ENCODE measurements at regions not wholly inside any gene's neighbourhood (a gene's known extent, or its start where the extent isn't known, plus 50 kb on each side); places are given as distances from the start of the nearest gene placed in this dataset.

- Histone ChIP-seq H3K4me1 (ENCODE audit: control insufficient read depth in 1 of 2, insufficient read depth in 1 of 2, low read depth in 1 of 2, low read length in 1 of 2) (no peaks in the 10 kb centered on the region), H3K27ac (no peak overlapping the region), H3K27me3 (no peaks in the 10 kb centered on the region), H3K4me3 (ENCODE audit: low read depth in 1 of 2, low read length in 1 of 2) (no peak overlapping the region), H3K9me3 (no peaks in the 10 kb centered on the region), H3K36me3 (no peaks in the 10 kb centered on the region)
- TF ChIP-seq, protein P1, sequence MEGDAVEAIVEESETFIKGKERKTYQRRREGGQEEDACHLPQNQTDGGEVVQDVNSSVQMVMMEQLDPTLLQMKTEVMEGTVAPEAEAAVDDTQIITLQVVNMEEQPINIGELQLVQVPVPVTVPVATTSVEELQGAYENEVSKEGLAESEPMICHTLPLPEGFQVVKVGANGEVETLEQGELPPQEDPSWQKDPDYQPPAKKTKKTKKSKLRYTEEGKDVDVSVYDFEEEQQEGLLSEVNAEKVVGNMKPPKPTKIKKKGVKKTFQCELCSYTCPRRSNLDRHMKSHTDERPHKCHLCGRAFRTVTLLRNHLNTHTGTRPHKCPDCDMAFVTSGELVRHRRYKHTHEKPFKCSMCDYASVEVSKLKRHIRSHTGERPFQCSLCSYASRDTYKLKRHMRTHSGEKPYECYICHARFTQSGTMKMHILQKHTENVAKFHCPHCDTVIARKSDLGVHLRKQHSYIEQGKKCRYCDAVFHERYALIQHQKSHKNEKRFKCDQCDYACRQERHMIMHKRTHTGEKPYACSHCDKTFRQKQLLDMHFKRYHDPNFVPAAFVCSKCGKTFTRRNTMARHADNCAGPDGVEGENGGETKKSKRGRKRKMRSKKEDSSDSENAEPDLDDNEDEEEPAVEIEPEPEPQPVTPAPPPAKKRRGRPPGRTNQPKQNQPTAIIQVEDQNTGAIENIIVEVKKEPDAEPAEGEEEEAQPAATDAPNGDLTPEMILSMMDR (IDR thresholded peaks at IDR 0.05): no peak
Observed at GRCh38 chr7:55278321-55278720, 86.8 kb upstream of the LANCL2 start.

GRCh38 chr7:55279080-55279845 lies 85.9 kb upstream of the LANCL2 start:
- TF ChIP-seq, protein P1 (IDR thresholded peaks at IDR 0.05): no peak
- H3K4me1 ChIP-seq (ENCODE audit: control insufficient read depth in 1 of 2, insufficient read depth in 1 of 2, low read depth in 1 of 2, low read length in 1 of 2): no peaks in the 10 kb centered on the region

GRCh38 chr7:55280031-55280454 lies 85.1 kb upstream of the LANCL2 start:
- Histone ChIP-seq H3K27me3 (peaks cover 9% of the 10 kb centered on the region), H3K4me3 (ENCODE audit: low read depth in 1 of 2, low read length in 1 of 2) (no peak overlapping the region), H3K27ac (no peak overlapping the region), H3K36me3 (no peaks in the 10 kb centered on the region), H3K9me3 (no peaks in the 10 kb centered on the region), H3K4me1 (ENCODE audit: control insufficient read depth in 1 of 2, insufficient read depth in 1 of 2, low read depth in 1 of 2, low read length in 1 of 2) (no peaks in the 10 kb centered on the region)
- TF ChIP-seq, protein P1 (IDR thresholded peaks at IDR 0.05): no peak

More at GRCh38 chr7:55279080-55279845, 85.9 kb upstream of the LANCL2 start:
- peaks cover 9% of the 10 kb centered on the region for H3K27me3 ChIP-seq
- no peak overlapping the region for H3K4me3 ChIP-seq (ENCODE audit: low read depth in 1 of 2, low read length in 1 of 2)
- no peaks in the 10 kb centered on the region for H3K36me3 ChIP-seq
- H3K9me3 ChIP-seq: no peaks in the 10 kb centered on the region
- H3K27ac ChIP-seq: no peak overlapping the region

GRCh38 chr7:55285665-55286064 lies 79.5 kb upstream of the LANCL2 start:
- no peaks in the 10 kb centered on the region for H3K4me1 ChIP-seq (ENCODE audit: control insufficient read depth in 1 of 2, insufficient read depth in 1 of 2, low read depth in 1 of 2, low read length in 1 of 2)
- H3K4me3 ChIP-seq (ENCODE audit: low read depth in 1 of 2, low read length in 1 of 2): no peak overlapping the region
- H3K9me3 ChIP-seq: no peaks in the 10 kb centered on the region
- no peaks in the 10 kb centered on the region for H3K36me3 ChIP-seq
- TF ChIP-seq, protein P1 (IDR thresholded peaks at IDR 0.05): no peak
- H3K27ac ChIP-seq: no peak overlapping the region
- peaks cover 18% of the 10 kb centered on the region for H3K27me3 ChIP-seq

GRCh38 chr7:55286666-55287065 lies 78.5 kb upstream of the LANCL2 start:
- Histone ChIP-seq H3K4me1 (ENCODE audit: control insufficient read depth in 1 of 2, insufficient read depth in 1 of 2, low read depth in 1 of 2, low read length in 1 of 2) (no peaks in the 10 kb centered on the region), H3K27me3 (peaks cover 18% of the 10 kb centered on the region), H3K4me3 (ENCODE audit: low read depth in 1 of 2, low read length in 1 of 2) (no peak overlapping the region), H3K9me3 (no peaks in the 10 kb centered on the region), H3K36me3 (no peaks in the 10 kb centered on the region), H3K27ac (no peak overlapping the region)
- TF ChIP-seq, protein P1 (IDR thresholded peaks at IDR 0.05): no peak

Data from neutrophil (primary cell).